ENCODE measurements at regions not wholly inside any gene's neighbourhood (a gene's known extent, or its start where the extent isn't known, plus 50 kb on each side); places are given as distances from the start of the nearest gene placed in this dataset.
"Not testable (repeated sequence)": the region's sequence is repeated elsewhere in the genome, so short reads cannot be mapped to it uniquely, and the experiment has no call there.

GRCh38 chr14:89486505-89486904, 69.5 kb upstream of the FOXN3 start:
- DNase-seq: peak; percentile 79

- DNase-seq: peak; percentile 83
These were observed 68.2 kb upstream of the FOXN3 start for GRCh38 chr14:89485264-89485663.

GRCh38 chr14:89484051-89484844, 67.2 kb upstream of the FOXN3 start:
- peak; percentile 83 for DNase-seq

GRCh38 chr14:89481196-89481595, 64.2 kb upstream of the FOXN3 start:
- DNase-seq: peak; percentile 18

- DNase-seq: no peak
These were observed 63.2 kb upstream of the FOXN3 start for GRCh38 chr14:89480278-89480677.

- peak; percentile 88 for DNase-seq
These were observed 62.8 kb upstream of the FOXN3 start for GRCh38 chr14:89479802-89480201.

GRCh38 chr14:89477391-89477790, 60.4 kb upstream of the FOXN3 start:
- no peak for DNase-seq

GRCh38 chr14:89476354-89476896, 59.4 kb upstream of the FOXN3 start:
- DNase-seq: no peak

GRCh38 chr14:89474464-89474863, 57.4 kb upstream of the FOXN3 start:
- no peak for DNase-seq

GRCh38 chr14:89473989-89474388, 57.0 kb upstream of the FOXN3 start:
- no peak for DNase-seq

GRCh38 chr14:89473569-89473968, 56.5 kb upstream of the FOXN3 start:
- no peak for DNase-seq

- no peak for DNase-seq
These were observed 53.4 kb upstream of the FOXN3 start for GRCh38 chr14:89470401-89470800.

- peak; percentile 79 for DNase-seq
These were observed 52.5 kb upstream of the FOXN3 start for GRCh38 chr14:89469210-89470198.

- DNase-seq: no peak
These were observed 51.5 kb upstream of the FOXN3 start for GRCh38 chr14:89468566-89468965.

- not testable (repeated sequence) for DNase-seq
These were observed 51.0 kb upstream of the FOXN3 start for GRCh38 chr14:89468030-89468429.

GRCh38 chr14:89466944-89467343, 49.9 kb upstream of the FOXN3 start:
- DNase-seq: no peak

Data from inflammatory macrophage treated with lipopolysaccharide for 4 hours (primary cell).